HCT116 (cell line): ENCODE measurements at regions not wholly inside any gene's neighbourhood (a gene's known extent, or its start where the extent isn't known, plus 50 kb on each side); places are given as distances from the start of the nearest gene placed in this dataset.

Experiments used
- ATAC-seq: fragments of 200-7000 bp; cut with Tn5 transposase; 2 replicates; pipeline ENCODE4 v1.9.1; 2020; ENCODE audit warnings: mild to moderate bottlenecking, moderate library complexity
- BruUV-seq: library from RNA; stranded (reverse); fragments of 400-500 nt; replicated peaks from 2 replicates; lab custom pipeline; 2021; lab: Mats Ljungman, UMichigan
- CTCF ChIA-PET: fragments of 300-600 bp; sonication (Branson Sonifier 250); formaldehyde crosslinking; loops from one replicate; lab custom pipeline; 2021; ENCODE audit warnings: antibody characterized with exemption; lab: Charles Lee
- POLR2A ChIA-PET: fragments of 300-600, 350-600 bp; sonication (Branson Sonifier 250); formaldehyde crosslinking; loops from one replicate; lab custom pipeline; 2021; ENCODE audit warnings: antibody characterized with exemption; lab: Charles Lee
- RAD21 ChIA-PET, 2 experiments: fragments of 300-600 bp; sonication (Branson Sonifier 250); formaldehyde crosslinking; loops; one replicate each; lab custom pipeline; 2023; ENCODE audit warnings: low total read pairs in 2 of 2; ENCODE audit not compliant: uncharacterized antibody in 2 of 2, unreplicated experiment in 2 of 2, low non-redundant PET in 1 of 2; lab: Charles Lee
- DNase-seq: peaks from one replicate; pipeline ENCODE4 v3.0.0-alpha.2; 2010; ENCODE audit warnings: low read depth, low spot score
- H2AFZ ChIP-seq: fragments of 200-600 bp; shearing (Covaris generic), sonication (generic); 2 replicates; pipeline ENCODE4 v1.6.1; 2017; ENCODE audit warnings: low read depth, mixed run types, mixed read lengths, antibody characterized with exemption, low read length; ENCODE audit not compliant: poor library complexity, severe bottlenecking
- H3K27ac ChIP-seq: 2 replicates; pipeline ENCODE4 v1.5.1; 2012; ENCODE audit warnings: low read depth, low read length
- H3K27me3 ChIP-seq: fragments of 200-600 bp; sonication (generic); 2 replicates; pipeline ENCODE4 v1.6.1; 2016; ENCODE audit warnings: mixed run types, low read length, mixed read lengths; ENCODE audit not compliant: insufficient read depth
- H3K36me3 ChIP-seq, 2 experiments: fragments of 200-500 bp in 1 of 2; fragments of 200-600 bp in 1 of 2; sonication (Bioruptor generic) in 1 of 2; sonication (generic) in 1 of 2; 2 replicates each; pipeline versions ENCODE4 v1.5.1 to v1.6.1; 2014 to 2016; ENCODE audit warnings: low read length in 2 of 2, inconsistent platforms in 1 of 2, mixed read lengths in 1 of 2, mixed run types in 1 of 2; ENCODE audit not compliant: insufficient read depth in 2 of 2, control insufficient read depth in 1 of 2
- H3K4me1 ChIP-seq, 2 experiments: fragments of 200-600 bp in 1 of 2; sonication (generic) in 1 of 2; 2 replicates each; pipeline versions ENCODE4 v1.5.1 to v1.6.1; 2012 to 2017; ENCODE audit warnings: low read length in 2 of 2, inconsistent platforms in 1 of 2, mild to moderate bottlenecking in 1 of 2, mixed read lengths in 1 of 2, mixed run types in 1 of 2, moderate library complexity in 1 of 2; ENCODE audit not compliant: insufficient read depth in 2 of 2, control insufficient read depth in 1 of 2
- H3K4me2 ChIP-seq: fragments of 200-600 bp; sonication (generic); 2 replicates; pipeline ENCODE4 v1.6.1; 2017; ENCODE audit warnings: mixed run types, low read length, mixed read lengths
- H3K4me3 ChIP-seq, 2 experiments: fragments of 200-600 bp in 1 of 2; sonication (generic) in 1 of 2; replicated peaks in 1 of 2; 2 replicates each; pipeline ENCODE4 v1.5.1; 2011 to 2016; ENCODE audit warnings: low read length in 2 of 2, control low read depth in 1 of 2, low read depth in 1 of 2, mild to moderate bottlenecking in 1 of 2, mixed read lengths in 1 of 2, mixed run types in 1 of 2
- H3K79me2 ChIP-seq: fragments of 200-600 bp; sonication (generic); 2 replicates; pipeline ENCODE4 v1.6.1; 2017; ENCODE audit warnings: mild to moderate bottlenecking, mixed run types, low read length, moderate library complexity, mixed read lengths; ENCODE audit not compliant: insufficient read depth
- H3K9ac ChIP-seq: fragments of 200-600 bp; sonication (generic); 2 replicates; pipeline ENCODE4 v1.6.1; 2016; ENCODE audit warnings: low read length, mixed read lengths
- H3K9me2 ChIP-seq: fragments of 200-600 bp; sonication (generic), shearing (Covaris generic); 2 replicates; pipeline ENCODE4 v1.6.1; 2017; ENCODE audit warnings: mixed run types, mild to moderate bottlenecking, moderate library complexity; ENCODE audit not compliant: insufficient read depth
- H3K9me3 ChIP-seq, 2 experiments: fragments of 200-500 bp in 1 of 2; fragments of 200-600 bp in 1 of 2; sonication (Bioruptor generic) in 1 of 2; sonication (generic) in 1 of 2; 2 replicates each; pipeline ENCODE4 v1.6.1; 2014 to 2017; ENCODE audit warnings: low read length in 2 of 2, mixed read lengths in 2 of 2, inconsistent platforms in 1 of 2, low read depth in 1 of 2, mild to moderate bottlenecking in 1 of 2, mixed run types in 1 of 2, moderate library complexity in 1 of 2; ENCODE audit not compliant: control insufficient read depth in 1 of 2, insufficient read depth in 1 of 2
- H4K20me1 ChIP-seq: fragments of 200-600 bp; sonication (generic), shearing (Covaris generic); 2 replicates; pipeline ENCODE4 v1.6.1; 2017; ENCODE audit warnings: mixed run types, mild to moderate bottlenecking, moderate library complexity; ENCODE audit not compliant: insufficient read depth
- ATF3 ChIP-seq: IDR thresholded peaks from 2 replicates; pipeline ENCODE4 v1.6.1; 2012
- CBX3 ChIP-seq: IDR thresholded peaks from 2 replicates; pipeline ENCODE4 v1.6.1; 2012; ENCODE audit warnings: low read depth
- CEBPB ChIP-seq: IDR thresholded peaks from 2 replicates; pipeline ENCODE4 v1.6.1; 2012; ENCODE audit warnings: low read depth
- EGR1 ChIP-seq: IDR thresholded peaks from 2 replicates; pipeline ENCODE4 v1.6.1; 2012; ENCODE audit warnings: low read depth
- ELF1 ChIP-seq: IDR thresholded peaks from 2 replicates; pipeline ENCODE4 v1.6.1; 2012; ENCODE audit warnings: low read depth, borderline replicate concordance
- EZH2 ChIP-seq: fragments of 200-600 bp; sonication (generic); IDR thresholded peaks from 2 replicates; pipeline ENCODE4 v1.6.1; 2017; ENCODE audit warnings: antibody characterized with exemption, mixed run types
- EZH2phosphoT487 ChIP-seq: fragments of 200-600 bp; IDR thresholded peaks from 2 replicates; pipeline ENCODE4 v1.6.1; 2018; ENCODE audit warnings: antibody characterized with exemption, borderline replicate concordance
- FOSL1 ChIP-seq: IDR thresholded peaks from 2 replicates; pipeline ENCODE4 v1.6.1; 2012; ENCODE audit warnings: low read depth
- JUND ChIP-seq: IDR thresholded peaks from 2 replicates; pipeline ENCODE4 v1.6.1; 2012
- MAX ChIP-seq: IDR thresholded peaks from 2 replicates; pipeline ENCODE4 v1.6.1; 2012
- POLR2A ChIP-seq: IDR thresholded peaks from 2 replicates; pipeline ENCODE4 v1.7.0; 2011; ENCODE audit warnings: borderline replicate concordance; ENCODE audit not compliant: insufficient read depth, insufficient read length; ENCODE audit errors: extremely low read depth
- RAD21 ChIP-seq: IDR thresholded peaks from 2 replicates; pipeline ENCODE4 v1.6.1; 2012; ENCODE audit warnings: low read depth, mild to moderate bottlenecking
- SIN3A ChIP-seq: IDR thresholded peaks from 2 replicates; pipeline ENCODE4 v1.6.1; 2012; ENCODE audit warnings: low read depth
- SP1 ChIP-seq: IDR thresholded peaks from 2 replicates; pipeline ENCODE4 v1.6.1; 2012; ENCODE audit warnings: low read depth
- SRF ChIP-seq: IDR thresholded peaks from 2 replicates; pipeline ENCODE4 v1.6.1; 2012; ENCODE audit warnings: low read depth
- TCF7L2 ChIP-seq: IDR thresholded peaks from 2 replicates; pipeline ENCODE4 v1.7.0; 2011; ENCODE audit warnings: borderline replicate concordance, inconsistent platforms; ENCODE audit not compliant: insufficient read depth, insufficient read length; ENCODE audit errors: extremely low read depth
- YY1 ChIP-seq: IDR thresholded peaks from 2 replicates; pipeline ENCODE4 v1.6.1; 2011; ENCODE audit warnings: low read length, low read depth, moderate library complexity, mild to moderate bottlenecking; ENCODE audit not compliant: insufficient replicate concordance; ENCODE audit errors: extremely low read depth
- ZFX ChIP-seq: fragments of 450-650 bp; IDR thresholded peaks from 2 replicates; pipeline ENCODE4 v1.6.1; 2017
- intact Hi-C: fragments of 100-400 bp; cut with micrococcal nuclease; formaldehyde crosslinking; loops from 2 replicates; pipeline ENCODE4 v1.10.0; 2022
- TF ChIP-seq, protein P1 (sequence below), 3 experiments: fragments of 200-600 bp in 1 of 3; sonication (generic) in 1 of 3; IDR thresholded peaks in 2 of 3; conservative IDR thresholded peaks in 1 of 3; 2 replicates each; pipeline ENCODE4 v1.5.1; 2012 to 2017; ENCODE audit warnings: low read depth in 2 of 3, low read length in 2 of 3, antibody characterized with exemption in 1 of 3, borderline replicate concordance in 1 of 3, control low read depth in 1 of 3, mild to moderate bottlenecking in 1 of 3, mixed read lengths in 1 of 3, mixed run types in 1 of 3, moderate library complexity in 1 of 3; ENCODE audit not compliant: insufficient read depth in 1 of 3
- TF ChIP-seq, protein P2 (sequence below): IDR thresholded peaks from 2 replicates; pipeline ENCODE4 v1.6.1; 2012; ENCODE audit warnings: low read depth

DNA sequence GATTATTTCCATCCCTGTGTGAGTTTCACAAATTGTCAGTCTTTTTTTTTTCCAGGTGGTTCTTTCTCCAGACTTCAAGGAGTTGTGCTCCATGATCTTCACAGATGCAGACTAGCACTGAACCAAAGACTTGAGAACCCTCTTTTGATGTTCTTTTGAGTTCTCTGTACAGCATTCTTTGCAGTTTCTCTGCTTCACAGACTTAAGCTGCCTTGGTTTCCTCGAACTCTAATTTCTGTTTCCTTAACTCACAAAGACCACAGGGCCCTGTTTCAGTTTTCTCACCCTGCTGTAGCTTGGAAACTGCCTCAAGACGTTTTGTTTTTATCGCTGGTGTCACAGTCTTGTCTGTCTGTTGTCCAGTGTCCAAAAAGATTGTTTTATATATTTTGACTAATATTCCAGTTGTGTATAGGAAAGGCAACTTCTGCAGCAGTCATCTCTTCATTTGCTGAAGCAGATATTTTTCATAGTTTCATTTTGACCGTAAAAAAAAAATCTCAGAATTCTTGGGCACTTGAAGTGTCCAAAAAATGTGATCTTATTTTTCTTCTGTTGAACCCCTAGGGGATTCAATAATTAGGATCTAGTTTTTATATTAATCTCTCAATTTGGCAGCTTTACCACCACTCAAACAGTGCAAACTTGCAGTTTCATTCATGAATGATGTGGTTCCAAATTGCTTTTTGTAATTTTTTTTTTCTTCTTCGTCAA is 97.0 kb upstream of the MC4R start:
- DNase-seq (no peak), ATAC-seq (no peak)
- no peak overlapping the region for H3K4me3 ChIP-seq
- TF ChIP-seq JUND (no peak), SP1 (no peak), TCF7L2 (no peak), RAD21 (no peak), ZFX (no peak), YY1 (no peak), MAX (no peak), FOSL1 (no peak), EGR1 (no peak), EZH2 (no peak), SRF (no peak), POLR2A (no peak), ATF3 (no peak), CEBPB (no peak), ELF1 (no peak), EZH2phosphoT487 (no peak), CBX3 (no peak), SIN3A (no peak)
- TF ChIP-seq, protein P1, sequence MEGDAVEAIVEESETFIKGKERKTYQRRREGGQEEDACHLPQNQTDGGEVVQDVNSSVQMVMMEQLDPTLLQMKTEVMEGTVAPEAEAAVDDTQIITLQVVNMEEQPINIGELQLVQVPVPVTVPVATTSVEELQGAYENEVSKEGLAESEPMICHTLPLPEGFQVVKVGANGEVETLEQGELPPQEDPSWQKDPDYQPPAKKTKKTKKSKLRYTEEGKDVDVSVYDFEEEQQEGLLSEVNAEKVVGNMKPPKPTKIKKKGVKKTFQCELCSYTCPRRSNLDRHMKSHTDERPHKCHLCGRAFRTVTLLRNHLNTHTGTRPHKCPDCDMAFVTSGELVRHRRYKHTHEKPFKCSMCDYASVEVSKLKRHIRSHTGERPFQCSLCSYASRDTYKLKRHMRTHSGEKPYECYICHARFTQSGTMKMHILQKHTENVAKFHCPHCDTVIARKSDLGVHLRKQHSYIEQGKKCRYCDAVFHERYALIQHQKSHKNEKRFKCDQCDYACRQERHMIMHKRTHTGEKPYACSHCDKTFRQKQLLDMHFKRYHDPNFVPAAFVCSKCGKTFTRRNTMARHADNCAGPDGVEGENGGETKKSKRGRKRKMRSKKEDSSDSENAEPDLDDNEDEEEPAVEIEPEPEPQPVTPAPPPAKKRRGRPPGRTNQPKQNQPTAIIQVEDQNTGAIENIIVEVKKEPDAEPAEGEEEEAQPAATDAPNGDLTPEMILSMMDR (IDR thresholded peaks at IDR 0.05 in 2 of 3, conservative IDR thresholded peaks at IDR 0.05 in 1 of 3; ENCODE audit: borderline replicate concordance in 1 of 3, insufficient read depth in 1 of 3, low read depth in 2 of 3, low read length in 2 of 3): no peak
- TF ChIP-seq, protein P2, sequence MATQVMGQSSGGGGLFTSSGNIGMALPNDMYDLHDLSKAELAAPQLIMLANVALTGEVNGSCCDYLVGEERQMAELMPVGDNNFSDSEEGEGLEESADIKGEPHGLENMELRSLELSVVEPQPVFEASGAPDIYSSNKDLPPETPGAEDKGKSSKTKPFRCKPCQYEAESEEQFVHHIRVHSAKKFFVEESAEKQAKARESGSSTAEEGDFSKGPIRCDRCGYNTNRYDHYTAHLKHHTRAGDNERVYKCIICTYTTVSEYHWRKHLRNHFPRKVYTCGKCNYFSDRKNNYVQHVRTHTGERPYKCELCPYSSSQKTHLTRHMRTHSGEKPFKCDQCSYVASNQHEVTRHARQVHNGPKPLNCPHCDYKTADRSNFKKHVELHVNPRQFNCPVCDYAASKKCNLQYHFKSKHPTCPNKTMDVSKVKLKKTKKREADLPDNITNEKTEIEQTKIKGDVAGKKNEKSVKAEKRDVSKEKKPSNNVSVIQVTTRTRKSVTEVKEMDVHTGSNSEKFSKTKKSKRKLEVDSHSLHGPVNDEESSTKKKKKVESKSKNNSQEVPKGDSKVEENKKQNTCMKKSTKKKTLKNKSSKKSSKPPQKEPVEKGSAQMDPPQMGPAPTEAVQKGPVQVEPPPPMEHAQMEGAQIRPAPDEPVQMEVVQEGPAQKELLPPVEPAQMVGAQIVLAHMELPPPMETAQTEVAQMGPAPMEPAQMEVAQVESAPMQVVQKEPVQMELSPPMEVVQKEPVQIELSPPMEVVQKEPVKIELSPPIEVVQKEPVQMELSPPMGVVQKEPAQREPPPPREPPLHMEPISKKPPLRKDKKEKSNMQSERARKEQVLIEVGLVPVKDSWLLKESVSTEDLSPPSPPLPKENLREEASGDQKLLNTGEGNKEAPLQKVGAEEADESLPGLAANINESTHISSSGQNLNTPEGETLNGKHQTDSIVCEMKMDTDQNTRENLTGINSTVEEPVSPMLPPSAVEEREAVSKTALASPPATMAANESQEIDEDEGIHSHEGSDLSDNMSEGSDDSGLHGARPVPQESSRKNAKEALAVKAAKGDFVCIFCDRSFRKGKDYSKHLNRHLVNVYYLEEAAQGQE: no peak
- H3K9me2 ChIP-seq: no peaks in the 10 kb centered on the region
- intact Hi-C loops: no loop called here
- H3K4me1 ChIP-seq: no peaks in the 10 kb centered on the region
- no peak overlapping the region for H3K4me2 ChIP-seq
- BruUV-seq: no TSS peak
- H3K36me3 ChIP-seq: no peaks in the 10 kb centered on the region
- ChIA-PET RAD21 (no interaction called here), CTCF (no interaction called here), POLR2A (no interaction called here)
- H3K27me3 ChIP-seq: no peaks in the 10 kb centered on the region
- no peak overlapping the region for H2AFZ ChIP-seq
- H4K20me1 ChIP-seq: no peaks in the 10 kb centered on the region
- H3K79me2 ChIP-seq: no peaks in the 10 kb centered on the region
- no peaks in the 10 kb centered on the region for H3K9me3 ChIP-seq
- no peak overlapping the region for H3K9ac ChIP-seq
- no peak overlapping the region for H3K27ac ChIP-seq
